ENCODE measurements at regions not wholly inside any gene's neighbourhood (a gene's known extent, or its start where the extent isn't known, plus 50 kb on each side); places are given as distances from the start of the nearest gene placed in this dataset.
"Not testable (repeated sequence)": the region's sequence is repeated elsewhere in the genome, so short reads cannot be mapped to it uniquely, and the experiment has no call there.

GRCh38 chr4:123624959-123625358 lies 228.4 kb downstream of the SPRY1 start:
- no peak for DNase-seq (ENCODE audit: low read depth in 1 of 2, low spot score in 1 of 2)

- DNase-seq (ENCODE audit: low read depth in 1 of 2, low spot score in 1 of 2), result no peak
Measured at GRCh38 chr4:123628288-123628687, 231.7 kb downstream of the SPRY1 start.

- DNase-seq (ENCODE audit: low read depth in 1 of 2, low spot score in 1 of 2), result no peak
Measured at GRCh38 chr4:123631786-123632692, 235.4 kb downstream of the SPRY1 start.

GRCh38 chr4:123632693-123633030 lies 236.1 kb downstream of the SPRY1 start:
- DNase-seq (ENCODE audit: low read depth in 1 of 2, low spot score in 1 of 2), result no peak

GRCh38 chr4:123638834-123639233 lies 242.2 kb downstream of the SPRY1 start:
- DNase-seq (ENCODE audit: low read depth in 1 of 2, low spot score in 1 of 2), result no peak

GRCh38 chr4:123640271-123640670 lies 243.7 kb downstream of the SPRY1 start:
- no peak for DNase-seq (ENCODE audit: low read depth in 1 of 2, low spot score in 1 of 2)

- DNase-seq (ENCODE audit: low read depth in 1 of 2, low spot score in 1 of 2), result no peak
Measured at GRCh38 chr4:123640824-123641223, 244.2 kb downstream of the SPRY1 start.

- DNase-seq (ENCODE audit: low read depth in 1 of 2, low spot score in 1 of 2), result no peak
Measured at GRCh38 chr4:123643691-123644090, 247.1 kb downstream of the SPRY1 start.

- DNase-seq (ENCODE audit: low read depth in 1 of 2, low spot score in 1 of 2), result no peak
Measured at GRCh38 chr4:123649250-123649644, 252.7 kb downstream of the SPRY1 start.

GRCh38 chr4:123649645-123650391 lies 253.2 kb downstream of the SPRY1 start:
- no peak for DNase-seq (ENCODE audit: low read depth in 1 of 2, low spot score in 1 of 2)

- DNase-seq (ENCODE audit: low read depth in 1 of 2, low spot score in 1 of 2), result no peak
Measured at GRCh38 chr4:123651066-123651465, 254.5 kb downstream of the SPRY1 start.

- DNase-seq (ENCODE audit: low read depth in 1 of 2, low spot score in 1 of 2), result no peak
Measured at GRCh38 chr4:123651536-123652180, 255.1 kb downstream of the SPRY1 start.

- DNase-seq (ENCODE audit: low read depth in 1 of 2, low spot score in 1 of 2), result no peak
Measured at GRCh38 chr4:123652476-123652875, 255.9 kb downstream of the SPRY1 start.

- DNase-seq (ENCODE audit: low read depth in 1 of 2, low spot score in 1 of 2), result no peak
Measured at GRCh38 chr4:123653236-123653635, 256.6 kb downstream of the SPRY1 start.

GRCh38 chr4:123656746-123657294 lies 260.2 kb downstream of the SPRY1 start:
- not testable (repeated sequence) for DNase-seq (ENCODE audit: low read depth in 1 of 2, low spot score in 1 of 2)

- not testable (repeated sequence) for DNase-seq (ENCODE audit: low read depth in 1 of 2, low spot score in 1 of 2)
Measured at GRCh38 chr4:123657606-123658005, 261.0 kb downstream of the SPRY1 start.

- DNase-seq (ENCODE audit: low read depth in 1 of 2, low spot score in 1 of 2), result no peak
Measured at GRCh38 chr4:123659262-123659661, 262.7 kb downstream of the SPRY1 start.

- no peak for DNase-seq (ENCODE audit: low read depth in 1 of 2, low spot score in 1 of 2)
Measured at GRCh38 chr4:123659730-123660129, 263.1 kb downstream of the SPRY1 start.

GRCh38 chr4:123661080-123661737 lies 264.6 kb downstream of the SPRY1 start:
- no peak for DNase-seq (ENCODE audit: low read depth in 1 of 2, low spot score in 1 of 2)

GRCh38 chr4:123662827-123663226 lies 266.2 kb downstream of the SPRY1 start:
- no peak for DNase-seq (ENCODE audit: low read depth in 1 of 2, low spot score in 1 of 2)

GRCh38 chr4:123666486-123666885 lies 269.9 kb downstream of the SPRY1 start:
- DNase-seq (ENCODE audit: low read depth in 1 of 2, low spot score in 1 of 2), result no peak
